Type B pancreatic cell (in vitro differentiated cells): ENCODE measurements at regions not wholly inside any gene's neighbourhood (a gene's known extent, or its start where the extent isn't known, plus 50 kb on each side); places are given as distances from the start of the nearest gene placed in this dataset.

ENCODE experiments used
- DNase-seq: peaks from one replicate; pipeline ENCODE4 v3.0.0; 2021; ENCODE audit warnings: mixed read lengths; ENCODE audit not compliant: unreplicated experiment; ENCODE audit errors: extremely low spot score
- H3K27ac Mint-ChIP-seq: 2 replicates; pipeline ENCODE4 v1.8.0; 2021; ENCODE audit warnings: mild to moderate bottlenecking, mixed read lengths
- H3K27me3 Mint-ChIP-seq: 2 replicates; pipeline ENCODE4 v1.8.0; 2021; ENCODE audit warnings: mixed read lengths
- H3K36me3 Mint-ChIP-seq: 2 replicates; pipeline ENCODE4 v1.8.0; 2021; ENCODE audit warnings: mixed read lengths
- H3K4me1 Mint-ChIP-seq: one replicate; pipeline ENCODE4 v1.8.0; 2021; ENCODE audit warnings: mixed read lengths; ENCODE audit not compliant: unreplicated experiment
- H3K4me3 Mint-ChIP-seq: 2 replicates; pipeline ENCODE4 v1.8.0; 2021; ENCODE audit warnings: mild to moderate bottlenecking, mixed read lengths
- H3K9me3 Mint-ChIP-seq: 2 replicates; pipeline ENCODE4 v1.8.0; 2021; ENCODE audit warnings: mixed read lengths
- TF ChIP-seq, protein P1 (sequence below): fragments of 200-600 bp; sonication (generic); conservative IDR thresholded peaks from 2 replicates; pipeline ENCODE4 v1.5.0; 2021; ENCODE audit warnings: antibody characterized with exemption, mild to moderate bottlenecking

DNA sequence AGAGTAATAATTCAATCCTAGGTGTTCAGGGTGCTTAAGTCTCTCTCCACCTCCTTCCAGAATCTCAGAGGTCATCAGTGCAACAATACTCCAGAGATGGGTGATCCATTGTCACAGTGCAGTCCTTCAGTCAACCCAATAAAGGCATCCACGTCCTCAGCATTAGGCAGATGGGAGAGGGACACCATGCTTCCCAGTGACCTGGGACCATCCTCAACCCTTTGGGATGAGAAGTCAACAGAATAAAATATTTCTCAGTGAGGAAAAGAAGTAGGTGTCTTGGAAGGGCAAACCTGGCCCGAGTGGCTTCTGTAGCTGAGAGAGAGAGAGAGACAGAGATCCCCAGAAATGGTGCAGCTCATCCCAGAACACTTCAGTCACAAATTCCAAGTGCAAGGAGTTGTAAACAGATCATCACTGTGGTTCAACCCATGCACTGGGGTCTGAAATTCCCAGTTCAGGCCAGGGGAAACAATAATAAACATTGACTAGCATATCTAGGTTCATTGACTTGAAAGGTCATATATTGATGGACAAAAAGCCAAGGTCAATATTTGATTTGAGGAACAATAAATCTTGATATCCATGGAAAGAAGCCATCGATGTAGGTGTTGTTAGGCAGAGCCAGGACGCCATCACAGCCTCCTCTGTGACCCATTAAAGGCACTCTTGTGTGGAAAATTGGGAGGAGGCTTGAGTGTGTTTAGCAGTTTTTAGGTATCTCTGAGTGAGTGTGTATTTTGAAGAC lies 256.0 kb upstream of the ZMIZ1 start:
- TF ChIP-seq, protein P1, sequence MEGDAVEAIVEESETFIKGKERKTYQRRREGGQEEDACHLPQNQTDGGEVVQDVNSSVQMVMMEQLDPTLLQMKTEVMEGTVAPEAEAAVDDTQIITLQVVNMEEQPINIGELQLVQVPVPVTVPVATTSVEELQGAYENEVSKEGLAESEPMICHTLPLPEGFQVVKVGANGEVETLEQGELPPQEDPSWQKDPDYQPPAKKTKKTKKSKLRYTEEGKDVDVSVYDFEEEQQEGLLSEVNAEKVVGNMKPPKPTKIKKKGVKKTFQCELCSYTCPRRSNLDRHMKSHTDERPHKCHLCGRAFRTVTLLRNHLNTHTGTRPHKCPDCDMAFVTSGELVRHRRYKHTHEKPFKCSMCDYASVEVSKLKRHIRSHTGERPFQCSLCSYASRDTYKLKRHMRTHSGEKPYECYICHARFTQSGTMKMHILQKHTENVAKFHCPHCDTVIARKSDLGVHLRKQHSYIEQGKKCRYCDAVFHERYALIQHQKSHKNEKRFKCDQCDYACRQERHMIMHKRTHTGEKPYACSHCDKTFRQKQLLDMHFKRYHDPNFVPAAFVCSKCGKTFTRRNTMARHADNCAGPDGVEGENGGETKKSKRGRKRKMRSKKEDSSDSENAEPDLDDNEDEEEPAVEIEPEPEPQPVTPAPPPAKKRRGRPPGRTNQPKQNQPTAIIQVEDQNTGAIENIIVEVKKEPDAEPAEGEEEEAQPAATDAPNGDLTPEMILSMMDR = no peak
- Mint-ChIP-seq H3K27me3 (peaks cover 6% of the 10 kb centered on the region), H3K27ac (no peak overlapping the region), H3K9me3 (no peaks in the 10 kb centered on the region), H3K4me3 (no peak overlapping the region), H3K36me3 (no peaks in the 10 kb centered on the region), H3K4me1 (peaks cover 25% of the 10 kb centered on the region)
- DNase-seq = no peak

DNA sequence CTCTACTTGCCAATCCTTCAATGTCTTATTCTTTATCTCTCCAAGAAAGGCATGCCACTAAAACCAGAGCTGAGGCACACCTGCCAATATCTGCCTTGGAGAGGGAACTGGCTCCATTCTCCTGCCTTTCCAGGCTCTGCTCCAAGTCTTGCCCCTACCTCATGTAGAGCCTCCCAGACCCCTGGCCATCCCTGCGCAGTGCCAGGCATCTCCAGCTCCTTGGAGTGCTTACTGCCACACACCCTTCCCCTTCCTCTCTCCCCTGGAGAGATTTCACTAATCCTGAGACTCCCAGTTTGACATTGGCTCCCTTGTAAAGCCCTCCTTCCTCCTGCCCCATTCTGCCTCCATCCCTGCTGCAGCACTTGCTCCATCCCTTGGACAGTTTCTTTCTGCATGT lies 255.2 kb upstream of the ZMIZ1 start:
- TF ChIP-seq, protein P1 = no peak
- Mint-ChIP-seq H3K27me3 (peaks cover 6% of the 10 kb centered on the region), H3K9me3 (no peaks in the 10 kb centered on the region), H3K27ac (no peak overlapping the region), H3K36me3 (no peaks in the 10 kb centered on the region), H3K4me3 (no peak overlapping the region), H3K4me1 (peaks cover 18% of the 10 kb centered on the region)
- DNase-seq = no peak

DNA sequence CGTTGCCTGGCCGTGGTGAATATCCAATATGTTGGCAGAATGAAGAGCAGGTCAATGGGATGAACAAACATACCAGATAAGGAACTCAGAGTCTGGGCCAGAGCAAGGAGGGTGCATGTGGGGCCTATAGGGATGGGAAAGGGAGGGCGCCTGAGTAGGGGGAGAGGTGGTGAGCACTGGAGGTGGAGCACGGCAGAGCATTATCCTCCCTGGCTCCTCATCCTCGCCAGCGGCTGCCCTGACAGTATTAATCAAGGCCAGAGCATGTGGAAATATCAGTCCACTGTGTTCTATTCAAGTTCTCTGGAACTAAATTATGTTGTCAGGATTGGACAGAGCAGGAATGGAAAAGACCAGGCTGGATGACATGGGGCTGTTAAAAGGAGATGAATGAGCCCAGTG lies 254.8 kb upstream of the ZMIZ1 start:
- Mint-ChIP-seq H3K9me3 (no peaks in the 10 kb centered on the region), H3K27me3 (peaks cover 6% of the 10 kb centered on the region), H3K4me3 (no peak overlapping the region), H3K27ac (no peak overlapping the region), H3K36me3 (no peaks in the 10 kb centered on the region), H3K4me1 (peaks cover 18% of the 10 kb centered on the region)
- no peak for DNase-seq
- TF ChIP-seq, protein P1 = no peak

DNA sequence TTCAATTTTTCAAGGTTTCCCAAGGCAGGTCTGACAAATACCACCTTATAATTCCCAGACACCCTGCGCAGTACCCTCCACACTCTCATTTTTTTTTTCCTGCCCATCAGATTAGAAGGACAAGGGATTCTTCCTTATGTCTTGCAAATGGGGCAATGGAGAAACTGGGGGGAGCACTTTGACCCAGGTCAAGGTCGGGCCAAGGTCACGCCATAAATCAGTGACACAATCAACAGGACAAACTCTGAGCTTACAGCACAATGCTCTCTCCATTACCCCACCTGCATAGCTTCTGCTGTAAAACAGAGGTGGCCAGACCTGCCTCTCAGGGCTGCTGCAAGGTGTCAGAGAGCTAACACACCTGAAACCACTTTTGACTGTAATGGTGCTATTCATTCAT lies 254.4 kb upstream of the ZMIZ1 start:
- TF ChIP-seq, protein P1 = no peak
- no peak overlapping the region for H3K27ac Mint-ChIP-seq
- no peak for DNase-seq
- peaks cover 6% of the 10 kb centered on the region for H3K27me3 Mint-ChIP-seq
- peaks cover 18% of the 10 kb centered on the region for H3K4me1 Mint-ChIP-seq
- no peaks in the 10 kb centered on the region for H3K36me3 Mint-ChIP-seq
- no peaks in the 10 kb centered on the region for H3K9me3 Mint-ChIP-seq
- no peak overlapping the region for H3K4me3 Mint-ChIP-seq

DNA sequence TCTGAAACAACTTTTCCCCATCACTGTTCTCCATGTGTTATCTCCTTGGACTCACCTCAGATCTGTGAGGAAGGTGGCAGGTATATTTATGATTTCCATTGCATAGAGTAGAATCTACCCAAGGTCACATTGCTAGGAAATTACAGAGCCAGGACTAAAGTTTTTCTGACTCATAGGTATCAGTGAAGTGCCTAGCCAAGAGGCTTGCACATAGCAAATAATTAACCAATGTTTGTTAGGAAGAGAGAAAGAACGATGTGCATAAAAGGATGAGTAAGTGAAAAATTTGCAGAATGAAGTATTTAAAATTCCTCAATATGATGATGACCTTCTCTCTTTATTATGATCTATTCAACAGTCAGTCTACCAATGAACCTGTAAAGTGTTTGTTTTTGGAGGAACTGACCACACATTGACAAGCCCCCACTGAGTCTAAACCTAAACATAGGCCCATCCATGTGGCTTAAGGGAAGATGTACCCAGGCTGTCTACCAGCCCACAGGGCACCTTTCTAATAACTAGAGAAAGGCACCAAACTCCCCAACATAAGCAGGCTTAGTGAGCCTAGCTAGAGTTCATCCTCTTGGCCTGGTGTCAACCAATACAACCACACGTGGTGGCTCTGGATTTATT lies 252.9 kb upstream of the ZMIZ1 start:
- Mint-ChIP-seq H3K27ac (no peak overlapping the region), H3K4me3 (no peak overlapping the region)

More for the DNA sequence above, 252.9 kb upstream of the ZMIZ1 start:
- DNase-seq = no peak
- no peaks in the 10 kb centered on the region for H3K36me3 Mint-ChIP-seq
- H3K27me3 Mint-ChIP-seq = peaks cover 6% of the 10 kb centered on the region
- H3K4me1 Mint-ChIP-seq = peaks cover 18% of the 10 kb centered on the region
- no peaks in the 10 kb centered on the region for H3K9me3 Mint-ChIP-seq
- TF ChIP-seq, protein P1 = no peak
